ENCODE measurements at regions not wholly inside any gene's neighbourhood (a gene's known extent, or its start where the extent isn't known, plus 50 kb on each side); places are given as distances from the start of the nearest gene placed in this dataset.

DNA sequence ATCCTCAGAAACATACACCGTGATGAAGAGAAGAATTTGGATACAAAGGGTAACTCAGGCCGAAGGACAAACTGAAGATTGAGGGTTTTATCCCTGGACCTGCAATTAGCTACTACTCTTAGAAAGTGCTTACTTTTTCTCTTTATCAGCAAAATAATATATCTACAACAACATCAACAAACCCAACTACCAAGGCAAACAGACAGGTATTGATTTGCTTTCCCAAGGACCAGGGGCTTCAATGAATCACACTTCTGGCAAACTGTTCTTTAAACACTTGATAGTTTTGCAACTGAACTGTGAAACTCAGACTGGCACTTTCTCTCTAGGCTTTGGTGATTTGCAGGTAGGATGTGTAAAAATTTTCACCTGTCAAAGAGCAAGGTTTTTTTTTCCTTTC lies 247.5 kb downstream of the SEC23A start:
- TF ChIP-seq SUZ12 (IDR thresholded peaks at IDR 0.05; ENCODE audit: extremely low read depth, insufficient read depth, insufficient read length) = no peak
- no peak for TF ChIP-seq YY1 (IDR thresholded peaks at IDR 0.05; ENCODE audit: insufficient read depth, insufficient read length)
- no peak for TF ChIP-seq ZNF274 (IDR thresholded peaks at IDR 0.05; ENCODE audit: low read depth, low read length)
